ENCODE measurements at regions not wholly inside any gene's neighbourhood (a gene's known extent, or its start where the extent isn't known, plus 50 kb on each side); places are given as distances from the start of the nearest gene placed in this dataset.

DNA sequence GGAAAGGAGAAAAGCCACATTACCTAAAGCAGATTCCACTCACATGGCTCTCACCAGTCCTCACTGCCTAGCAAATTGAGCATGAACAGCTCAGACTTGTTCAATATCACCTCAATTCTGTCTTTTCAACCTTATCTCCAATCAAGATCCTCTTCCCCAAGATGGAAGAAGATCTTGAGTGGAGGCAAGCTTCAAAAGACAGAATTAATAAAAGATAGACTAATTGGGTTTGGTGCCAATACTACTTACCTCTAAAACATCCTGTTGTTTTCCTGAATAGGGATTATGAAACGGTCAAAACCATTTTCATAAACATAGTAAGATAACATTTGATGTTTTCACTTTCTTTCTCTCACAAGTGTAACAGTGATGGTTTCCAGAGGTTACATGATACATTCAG, 349.2 kb upstream of the PLD5 start:
- Histone ChIP-seq H3K4me1 (ENCODE audit: insufficient read depth, low read length) (no peaks in the 10 kb centered on the region), H3K79me2 (ENCODE audit: insufficient read depth, low read length) (no peaks in the 10 kb centered on the region), H3K9ac (ENCODE audit: insufficient read depth, low read depth, low read length) (no peak overlapping the region), H3K27ac (ENCODE audit: extremely low read length, insufficient read depth, low read length) (no peak overlapping the region), H3K9me3 (ENCODE audit: low read length) (no peaks in the 10 kb centered on the region), H4K20me1 (ENCODE audit: insufficient read depth, low read length) (no peaks in the 10 kb centered on the region), H3K4me2 (ENCODE audit: low read depth, low read length) (no peak overlapping the region), H3K4me3 (replicated peaks in 1 of 3; ENCODE audit: insufficient read depth in 1 of 3, low read depth in 2 of 3, low read length in 3 of 3) (no peak overlapping the region), H3K27me3 (ENCODE audit: control insufficient read depth in 1 of 2, insufficient read depth in 2 of 2, low read length in 2 of 2) (no peaks in the 10 kb centered on the region), H3K36me3 (replicated peaks in 1 of 2; ENCODE audit: control insufficient read depth in 1 of 2, insufficient read depth in 2 of 2, low read length in 2 of 2) (no peaks in the 10 kb centered on the region), H2AFZ (ENCODE audit: low read length) (no peak overlapping the region)
- ATAC-seq (no peak), DNase-seq (ENCODE audit: low spot score) (no peak), FAIRE-seq (no peak)
- in situ Hi-C loops (cut with HindIII; ENCODE audit: extremely low pct_ligation_motif_present, low pct_unique_long_range_greater_than_20kb) (no loop called here), intact Hi-C loops (cut with micrococcal nuclease; ENCODE audit: unreplicated experiment) (no loop called here)
- TF ChIP-seq ZFP41 (CRISPR knock-in tag; IDR thresholded peaks at IDR 0.05; ENCODE audit: borderline replicate concordance) (no peak), CCDC6 (CRISPR knock-in tag; IDR thresholded peaks at IDR 0.05) (no peak), ZSCAN30 (CRISPR knock-in tag; IDR thresholded peaks at IDR 0.05) (no peak), WIZ (CRISPR knock-in tag; IDR thresholded peaks at IDR 0.05) (no peak), DNMT1 (CRISPR knock-in tag; IDR thresholded peaks at IDR 0.05) (no peak), KLF11 (CRISPR knock-in tag; IDR thresholded peaks at IDR 0.05) (no peak), HDAC2 (CRISPR knock-in tag; IDR thresholded peaks at IDR 0.05) (no peak), TOE1 (CRISPR knock-in tag; IDR thresholded peaks at IDR 0.05) (no peak), ZNF10 (CRISPR knock-in tag; IDR thresholded peaks at IDR 0.05; ENCODE audit: borderline replicate concordance, low read depth) (no peak), ZNF775 (CRISPR knock-in tag; IDR thresholded peaks at IDR 0.05; ENCODE audit: borderline replicate concordance) (no peak), PTBP1 (IDR thresholded peaks at IDR 0.05; ENCODE audit: low read depth, low read length, poor library complexity, severe bottlenecking) (no peak), IKZF1 (IDR thresholded peaks at IDR 0.05) (no peak), SPEN (CRISPR knock-in tag; IDR thresholded peaks at IDR 0.05; ENCODE audit: low read depth) (no peak), ZNF382 (CRISPR knock-in tag; IDR thresholded peaks at IDR 0.05; ENCODE audit: borderline replicate concordance) (no peak), RFX1 (IDR thresholded peaks at IDR 0.05) (no peak)
- TF ChIP-seq, protein P1, sequence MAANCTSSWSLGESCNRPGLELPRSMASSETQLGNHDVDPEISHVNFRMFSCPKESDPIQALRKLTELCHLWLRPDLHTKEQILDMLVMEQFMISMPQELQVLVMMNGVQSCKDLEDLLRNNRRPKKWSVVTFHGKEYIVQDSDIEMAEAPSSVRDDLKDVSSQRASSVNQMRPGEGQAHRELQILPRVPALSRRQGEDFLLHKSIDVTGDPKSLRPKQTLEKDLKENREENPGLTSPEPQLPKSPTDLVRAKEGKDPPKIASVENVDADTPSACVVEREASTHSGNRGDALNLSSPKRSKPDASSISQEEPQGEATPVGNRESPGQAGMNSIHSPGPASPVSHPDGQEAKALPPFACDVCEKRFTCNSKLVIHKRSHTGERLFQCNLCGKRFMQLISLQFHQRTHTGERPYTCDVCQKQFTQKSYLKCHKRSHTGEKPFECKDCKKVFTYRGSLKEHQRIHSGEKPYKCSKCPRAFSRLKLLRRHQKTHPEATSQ (CRISPR knock-in tag; IDR thresholded peaks at IDR 0.05; ENCODE audit: borderline replicate concordance), result no peak
- TF ChIP-seq, protein P2, sequence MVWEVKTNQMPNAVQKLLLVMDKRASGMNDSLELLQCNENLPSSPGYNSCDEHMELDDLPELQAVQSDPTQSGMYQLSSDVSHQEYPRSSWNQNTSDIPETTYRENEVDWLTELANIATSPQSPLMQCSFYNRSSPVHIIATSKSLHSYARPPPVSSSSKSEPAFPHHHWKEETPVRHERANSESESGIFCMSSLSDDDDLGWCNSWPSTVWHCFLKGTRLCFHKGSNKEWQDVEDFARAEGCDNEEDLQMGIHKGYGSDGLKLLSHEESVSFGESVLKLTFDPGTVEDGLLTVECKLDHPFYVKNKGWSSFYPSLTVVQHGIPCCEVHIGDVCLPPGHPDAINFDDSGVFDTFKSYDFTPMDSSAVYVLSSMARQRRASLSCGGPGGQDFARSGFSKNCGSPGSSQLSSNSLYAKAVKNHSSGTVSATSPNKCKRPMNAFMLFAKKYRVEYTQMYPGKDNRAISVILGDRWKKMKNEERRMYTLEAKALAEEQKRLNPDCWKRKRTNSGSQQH (CRISPR knock-in tag; IDR thresholded peaks at IDR 0.05; ENCODE audit: low read depth), result no peak
- TF ChIP-seq, protein P3, sequence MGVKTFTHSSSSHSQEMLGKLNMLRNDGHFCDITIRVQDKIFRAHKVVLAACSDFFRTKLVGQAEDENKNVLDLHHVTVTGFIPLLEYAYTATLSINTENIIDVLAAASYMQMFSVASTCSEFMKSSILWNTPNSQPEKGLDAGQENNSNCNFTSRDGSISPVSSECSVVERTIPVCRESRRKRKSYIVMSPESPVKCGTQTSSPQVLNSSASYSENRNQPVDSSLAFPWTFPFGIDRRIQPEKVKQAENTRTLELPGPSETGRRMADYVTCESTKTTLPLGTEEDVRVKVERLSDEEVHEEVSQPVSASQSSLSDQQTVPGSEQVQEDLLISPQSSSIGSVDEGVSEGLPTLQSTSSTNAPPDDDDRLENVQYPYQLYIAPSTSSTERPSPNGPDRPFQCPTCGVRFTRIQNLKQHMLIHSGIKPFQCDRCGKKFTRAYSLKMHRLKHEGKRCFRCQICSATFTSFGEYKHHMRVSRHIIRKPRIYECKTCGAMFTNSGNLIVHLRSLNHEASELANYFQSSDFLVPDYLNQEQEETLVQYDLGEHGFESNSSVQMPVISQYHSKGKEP (CRISPR knock-in tag; IDR thresholded peaks at IDR 0.05), result no peak
- TF ChIP-seq, protein P4, sequence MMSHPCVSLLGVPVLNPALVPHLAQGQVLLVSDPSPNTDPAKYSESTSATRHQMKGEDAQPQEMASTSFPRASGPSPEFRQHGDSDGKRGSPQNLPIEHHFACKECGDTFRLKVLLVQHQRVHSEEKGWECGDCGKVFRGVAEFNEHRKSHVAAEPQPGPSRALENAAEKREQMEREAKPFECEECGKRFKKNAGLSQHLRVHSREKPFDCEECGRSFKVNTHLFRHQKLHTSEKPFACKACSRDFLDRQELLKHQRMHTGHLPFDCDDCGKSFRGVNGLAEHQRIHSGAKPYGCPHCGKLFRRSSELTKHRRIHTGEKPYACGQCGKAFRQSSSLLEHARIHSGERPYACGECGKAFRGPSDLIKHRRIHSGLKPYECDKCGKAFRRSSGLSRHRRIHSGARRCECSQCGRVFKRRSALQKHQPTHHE (CRISPR knock-in tag; IDR thresholded peaks at IDR 0.05; ENCODE audit: borderline replicate concordance), result no peak
- ChIA-PET CTCF (ENCODE audit: low intra/inter-chr PET ratio, low total read pairs) (no interaction called here), POLR2A (no interaction called here)
- BruUV-seq (replicated peaks), result no TSS peak
- 0% methylated on average over 1 of the region's 1 CpG for WGBS (ENCODE audit: low lambda C conversion rate)
